LHCN-M2 (cell line): ENCODE measurements at regions not wholly inside any gene's neighbourhood (a gene's known extent, or its start where the extent isn't known, plus 50 kb on each side); places are given as distances from the start of the nearest gene placed in this dataset.

Experiments
- DNase-seq: peaks from one replicate; pipeline ENCODE4 v3.0.0-alpha.2; 2012; ENCODE audit warnings: low read depth

DNA sequence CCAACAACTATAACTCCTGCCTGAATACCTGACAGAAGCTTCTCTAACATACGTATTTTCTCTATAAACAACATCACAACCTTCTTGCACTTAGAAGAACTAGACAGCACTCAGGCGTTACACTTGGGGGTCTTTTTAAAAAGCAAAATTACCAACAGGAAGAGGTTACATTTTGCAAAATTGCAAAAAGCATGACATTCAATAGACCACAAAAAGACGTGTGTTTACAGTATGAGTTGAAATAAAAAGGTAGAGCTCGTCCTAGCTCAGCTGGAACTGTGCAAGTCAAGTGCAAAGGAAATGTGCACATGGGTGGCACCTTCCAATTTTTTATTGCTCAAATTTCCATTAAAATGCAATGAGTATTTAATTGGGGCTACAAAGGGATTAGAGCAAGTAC is 375.2 kb upstream of the HSFY2 start:
- DNase-seq = no peak

DNA sequence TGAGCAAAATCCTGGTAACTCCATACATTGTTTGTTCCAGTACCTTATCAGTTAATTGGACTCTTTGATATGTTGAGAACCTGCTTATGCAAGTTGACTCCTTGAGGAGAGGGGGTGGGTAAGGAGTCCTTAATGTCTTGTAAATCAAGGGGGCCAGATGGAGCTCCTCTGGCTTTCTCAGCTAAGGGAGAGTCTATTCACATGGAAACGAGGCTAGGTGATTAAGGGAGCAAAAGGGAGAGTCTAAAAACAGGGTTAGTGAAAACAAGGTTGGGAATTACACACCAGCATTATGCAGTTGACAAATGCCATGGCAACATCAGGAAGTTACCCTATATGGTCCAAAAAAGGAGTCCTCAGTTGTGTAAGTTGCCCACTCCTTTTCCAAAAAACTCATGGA is 372.8 kb upstream of the HSFY2 start:
- DNase-seq = no peak

DNA sequence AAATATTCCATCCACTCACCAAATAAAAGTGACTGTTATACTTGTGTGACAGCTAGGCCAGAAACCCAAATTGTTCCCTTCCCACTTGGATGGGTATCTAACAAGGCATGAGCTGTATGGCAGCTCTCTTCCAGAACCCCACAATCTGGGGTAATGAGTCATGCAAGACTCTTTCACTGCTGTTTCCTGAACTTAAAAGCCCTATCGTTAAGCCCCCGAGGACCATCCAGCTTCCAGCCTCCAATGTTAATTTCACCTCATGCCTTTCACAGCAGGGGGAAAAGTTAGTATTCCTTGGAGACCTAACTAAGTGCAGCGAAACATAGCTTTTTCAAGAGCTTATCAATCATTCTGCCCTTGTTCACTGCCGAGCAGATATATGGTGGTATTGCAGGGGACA is 368.6 kb upstream of the HSFY2 start:
- DNase-seq = no peak

GRCh38 chrY:19140285-19140920 is 366.9 kb upstream of the HSFY2 start:
- DNase-seq = no peak

DNA sequence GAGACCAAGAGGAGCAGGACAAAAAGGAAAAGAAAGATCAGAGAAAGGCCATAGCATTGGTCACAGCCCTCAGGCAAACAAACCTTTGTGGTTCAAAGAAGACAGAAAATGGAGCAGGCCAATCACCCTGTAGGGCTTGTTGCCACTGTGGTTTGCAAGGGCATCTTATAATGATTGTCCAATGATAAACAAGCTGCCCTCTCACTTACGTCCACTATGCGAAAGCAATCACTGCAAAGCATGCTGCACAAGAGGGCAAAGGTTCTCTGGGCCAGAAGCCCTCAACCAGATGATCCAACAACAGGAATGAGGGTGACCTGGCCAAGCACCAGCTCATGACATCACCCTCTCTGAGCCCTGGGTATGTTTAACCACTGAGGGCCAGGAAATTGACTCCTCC is 360.9 kb upstream of the HSFY2 start:
- DNase-seq = no peak

GRCh38 chrY:19130569-19131358 is 357.2 kb upstream of the HSFY2 start:
- no peak for DNase-seq

- DNase-seq = no peak
Measured at GRCh38 chrY:19126889-19127288, 353.4 kb upstream of the HSFY2 start.

DNA sequence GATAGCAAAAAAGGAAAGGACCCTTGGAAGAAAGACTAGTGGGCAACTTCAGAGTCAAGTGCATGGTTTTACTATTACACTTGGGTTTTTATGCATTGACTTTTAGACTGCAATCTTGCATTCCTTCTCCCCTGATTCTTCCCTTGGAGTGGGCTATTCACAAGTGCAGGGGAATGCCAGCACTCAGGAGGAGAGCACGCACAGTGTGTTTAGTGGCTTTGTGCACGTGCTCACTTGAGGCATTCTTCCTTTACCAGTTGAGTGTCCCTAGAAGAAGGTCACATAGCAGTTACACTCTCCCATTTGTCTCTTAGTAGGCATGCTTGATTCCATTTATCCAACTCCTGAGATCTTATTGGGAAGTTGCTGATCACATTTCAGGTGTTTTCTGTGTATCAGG is 351.1 kb upstream of the HSFY2 start:
- no peak for DNase-seq

- DNase-seq = no peak
Measured at GRCh38 chrY:19122450-19122849, 348.9 kb upstream of the HSFY2 start.

- no peak for DNase-seq
Measured at GRCh38 chrY:19098349-19098748, 324.8 kb upstream of the HSFY2 start.

GRCh38 chrY:19095460-19095859 is 321.9 kb upstream of the HSFY2 start:
- DNase-seq = peak; percentile 12

GRCh38 chrY:19083006-19083405 is 309.5 kb upstream of the HSFY2 start:
- DNase-seq = no peak

GRCh38 chrY:19077698-19078113 is 304.2 kb upstream of the HSFY2 start:
- DNase-seq = no peak

- DNase-seq = peak; percentile 36
Measured at GRCh38 chrY:19076846-19077697, 303.5 kb upstream of the HSFY2 start.

GRCh38 chrY:19075471-19076253 is 302.1 kb upstream of the HSFY2 start:
- DNase-seq = peak; percentile 64

GRCh38 chrY:19067435-19067834 is 293.9 kb upstream of the HSFY2 start:
- no peak for DNase-seq

DNA sequence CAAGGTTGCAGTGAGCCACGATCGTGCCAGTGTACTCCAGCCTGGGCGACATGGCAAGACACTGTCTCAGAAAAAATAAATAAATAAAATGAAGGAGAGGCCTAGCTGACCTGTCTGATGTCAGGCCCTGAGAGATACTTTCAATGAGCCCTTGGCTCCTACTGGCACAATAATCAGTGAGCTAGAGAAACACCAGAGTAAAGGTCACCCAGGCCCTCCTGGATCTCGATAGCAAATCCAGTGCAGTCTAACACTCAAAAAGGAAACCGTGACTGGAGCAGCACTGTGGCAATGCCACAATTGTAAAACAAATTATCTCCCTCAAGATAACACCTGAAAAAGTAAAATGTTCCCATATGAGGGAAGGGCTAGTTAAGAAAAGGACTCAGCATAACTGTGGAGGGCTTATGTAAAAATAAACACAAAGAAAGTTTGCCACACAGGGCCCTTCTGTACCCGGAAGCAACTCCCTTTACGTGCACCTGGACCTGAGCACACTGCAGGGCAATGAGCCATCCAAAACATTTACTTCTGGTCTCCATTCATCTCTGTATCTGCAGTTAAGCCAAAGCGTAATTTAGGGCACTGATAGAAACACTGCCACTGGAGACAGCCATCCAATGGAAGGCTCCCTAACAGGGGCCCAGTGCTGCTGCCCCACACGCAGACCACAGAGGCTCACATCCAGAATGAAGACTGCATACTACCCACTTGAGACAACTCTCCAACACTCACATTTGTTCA is 293.1 kb upstream of the HSFY2 start:
- no peak for DNase-seq

GRCh38 chrY:19065119-19065518 is 291.6 kb upstream of the HSFY2 start:
- no peak for DNase-seq

GRCh38 chrY:19059733-19060132 is 286.2 kb upstream of the HSFY2 start:
- DNase-seq = peak; percentile 11

GRCh38 chrY:19058831-19059370 is 285.4 kb upstream of the HSFY2 start:
- DNase-seq = peak; percentile 11

GRCh38 chrY:19056138-19056469 is 282.6 kb upstream of the HSFY2 start:
- no peak for DNase-seq
